ENCODE measurements at regions not wholly inside any gene's neighbourhood (a gene's known extent, or its start where the extent isn't known, plus 50 kb on each side); places are given as distances from the start of the nearest gene placed in this dataset.

GRCh38 chr3:181086011-181086410, 96.5 kb upstream of the DNAJC19 start:
- Histone ChIP-seq H3K4me1 (ENCODE audit: low read length) (no peaks in the 10 kb centered on the region), H3K79me2 (ENCODE audit: low read length) (no peaks in the 10 kb centered on the region), H3K36me3 (replicated peaks; ENCODE audit: low read depth, low read length) (no peaks in the 10 kb centered on the region), H3K4me2 (ENCODE audit: low read length) (no peak overlapping the region), H4K20me1 (ENCODE audit: insufficient read depth, low read length) (no peaks in the 10 kb centered on the region), H3K27me3 (ENCODE audit: low read depth, low read length) (no peaks in the 10 kb centered on the region), H2AFZ (ENCODE audit: low read depth, low read length) (0 out of 2 replicates have a peak overlapping the region, but pooled peaks have one; percentile 9), H3K27ac (ENCODE audit: low read length) (no peak overlapping the region), H3K9me3 (ENCODE audit: insufficient read depth, low read length) (no peaks in the 10 kb centered on the region), H3K4me3 (ENCODE audit: low read length) (no peak overlapping the region), H3K9ac (ENCODE audit: low read length) (no peak overlapping the region)
- no peak for TF ChIP-seq CTCF (IDR thresholded peaks at IDR 0.05; ENCODE audit: low read depth, low read length)
- TF ChIP-seq EZH2phosphoT487 (IDR thresholded peaks at IDR 0.05; ENCODE audit: low read depth) = no peak

- TF ChIP-seq CTCF (IDR thresholded peaks at IDR 0.05; ENCODE audit: low read depth, low read length) = no peak
- TF ChIP-seq EZH2phosphoT487 (IDR thresholded peaks at IDR 0.05; ENCODE audit: low read depth) = no peak
- no peak overlapping the region for H3K4me2 ChIP-seq (ENCODE audit: low read length)
- H3K79me2 ChIP-seq (ENCODE audit: low read length) = no peaks in the 10 kb centered on the region
- no peak overlapping the region for H3K9ac ChIP-seq (ENCODE audit: low read length)
- H3K27me3 ChIP-seq (ENCODE audit: low read depth, low read length) = no peaks in the 10 kb centered on the region
- no peak overlapping the region for H2AFZ ChIP-seq (ENCODE audit: low read depth, low read length)
- H3K27ac ChIP-seq (ENCODE audit: low read length) = no peak overlapping the region
- no peaks in the 10 kb centered on the region for H4K20me1 ChIP-seq (ENCODE audit: insufficient read depth, low read length)
- no peaks in the 10 kb centered on the region for H3K9me3 ChIP-seq (ENCODE audit: insufficient read depth, low read length)
- no peaks in the 10 kb centered on the region for H3K36me3 ChIP-seq (replicated peaks; ENCODE audit: low read depth, low read length)
- H3K4me1 ChIP-seq (ENCODE audit: low read length) = no peaks in the 10 kb centered on the region
- H3K4me3 ChIP-seq (ENCODE audit: low read length) = no peak overlapping the region
Measured at GRCh38 chr3:181081930-181082329, 92.4 kb upstream of the DNAJC19 start.

GRCh38 chr3:181076558-181076957, 87.0 kb upstream of the DNAJC19 start:
- H2AFZ ChIP-seq (ENCODE audit: low read depth, low read length) = no peak overlapping the region
- no peaks in the 10 kb centered on the region for H3K9me3 ChIP-seq (ENCODE audit: insufficient read depth, low read length)
- no peaks in the 10 kb centered on the region for H4K20me1 ChIP-seq (ENCODE audit: insufficient read depth, low read length)
- no peaks in the 10 kb centered on the region for H3K36me3 ChIP-seq (replicated peaks; ENCODE audit: low read depth, low read length)
- no peak overlapping the region for H3K4me2 ChIP-seq (ENCODE audit: low read length)
- no peaks in the 10 kb centered on the region for H3K4me1 ChIP-seq (ENCODE audit: low read length)
- no peaks in the 10 kb centered on the region for H3K27me3 ChIP-seq (ENCODE audit: low read depth, low read length)
- no peak overlapping the region for H3K4me3 ChIP-seq (ENCODE audit: low read length)
- no peak overlapping the region for H3K9ac ChIP-seq (ENCODE audit: low read length)
- TF ChIP-seq CTCF (IDR thresholded peaks at IDR 0.05; ENCODE audit: low read depth, low read length) = no peak
- no peak for TF ChIP-seq EZH2phosphoT487 (IDR thresholded peaks at IDR 0.05; ENCODE audit: low read depth)
- no peak overlapping the region for H3K27ac ChIP-seq (ENCODE audit: low read length)
- H3K79me2 ChIP-seq (ENCODE audit: low read length) = no peaks in the 10 kb centered on the region

- no peak overlapping the region for H2AFZ ChIP-seq (ENCODE audit: low read depth, low read length)
- H4K20me1 ChIP-seq (ENCODE audit: insufficient read depth, low read length) = no peaks in the 10 kb centered on the region
- no peak overlapping the region for H3K4me3 ChIP-seq (ENCODE audit: low read length)
- no peaks in the 10 kb centered on the region for H3K79me2 ChIP-seq (ENCODE audit: low read length)
- H3K36me3 ChIP-seq (replicated peaks; ENCODE audit: low read depth, low read length) = no peaks in the 10 kb centered on the region
- no peaks in the 10 kb centered on the region for H3K4me1 ChIP-seq (ENCODE audit: low read length)
- no peaks in the 10 kb centered on the region for H3K27me3 ChIP-seq (ENCODE audit: low read depth, low read length)
- TF ChIP-seq EZH2phosphoT487 (IDR thresholded peaks at IDR 0.05; ENCODE audit: low read depth) (no peak), CTCF (IDR thresholded peaks at IDR 0.05; ENCODE audit: low read depth, low read length) (no peak)
- H3K27ac ChIP-seq (ENCODE audit: low read length) = no peak overlapping the region
- no peaks in the 10 kb centered on the region for H3K9me3 ChIP-seq (ENCODE audit: insufficient read depth, low read length)
- H3K9ac ChIP-seq (ENCODE audit: low read length) = no peak overlapping the region
- no peak overlapping the region for H3K4me2 ChIP-seq (ENCODE audit: low read length)
Measured at GRCh38 chr3:181075098-181075497, 85.6 kb upstream of the DNAJC19 start.

All from OCI-LY3 (cell line).